ENCODE measurements at regions not wholly inside any gene's neighbourhood (a gene's known extent, or its start where the extent isn't known, plus 50 kb on each side); places are given as distances from the start of the nearest gene placed in this dataset.

DNA sequence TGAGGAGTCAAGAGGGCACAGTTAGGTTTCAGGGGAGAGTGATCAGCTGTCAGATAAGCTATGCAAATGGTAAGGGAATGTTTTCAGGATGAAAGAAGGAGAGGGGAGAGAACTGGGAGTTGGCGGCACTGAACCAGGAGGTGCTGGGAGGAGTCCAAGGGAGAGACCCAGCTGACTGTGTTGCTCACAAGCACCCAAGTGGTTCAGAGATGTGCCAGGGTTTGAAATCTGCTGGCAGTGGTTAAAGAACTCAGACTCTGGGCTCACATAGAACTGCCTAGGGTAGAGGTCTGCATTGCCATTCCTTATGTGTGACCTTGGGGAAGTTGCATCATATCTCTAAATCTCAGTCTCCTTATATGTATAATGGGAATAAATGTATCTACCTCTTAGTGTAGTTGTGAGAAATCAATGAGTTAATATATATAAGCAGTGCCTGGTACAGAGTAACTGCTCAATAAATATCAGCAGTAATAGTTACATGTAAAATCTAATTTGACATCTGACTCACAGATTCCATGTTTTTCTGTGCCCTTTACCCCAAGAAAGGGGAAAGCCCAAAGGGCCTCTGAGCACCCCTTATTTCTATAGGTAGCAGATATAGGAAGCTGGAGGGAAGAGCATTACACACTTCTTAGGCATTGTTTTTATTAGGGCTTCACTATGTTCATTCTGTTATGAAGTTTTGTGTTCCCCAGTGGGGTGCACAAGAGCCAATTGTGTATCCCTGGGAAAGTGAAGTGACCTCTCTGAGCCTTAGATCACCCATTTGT lies 66.9 kb upstream of the SESN3 start:
- no peak overlapping the region for H3K4me3 ChIP-seq (ENCODE audit: low read depth, low read length)
- TF ChIP-seq, protein P1, sequence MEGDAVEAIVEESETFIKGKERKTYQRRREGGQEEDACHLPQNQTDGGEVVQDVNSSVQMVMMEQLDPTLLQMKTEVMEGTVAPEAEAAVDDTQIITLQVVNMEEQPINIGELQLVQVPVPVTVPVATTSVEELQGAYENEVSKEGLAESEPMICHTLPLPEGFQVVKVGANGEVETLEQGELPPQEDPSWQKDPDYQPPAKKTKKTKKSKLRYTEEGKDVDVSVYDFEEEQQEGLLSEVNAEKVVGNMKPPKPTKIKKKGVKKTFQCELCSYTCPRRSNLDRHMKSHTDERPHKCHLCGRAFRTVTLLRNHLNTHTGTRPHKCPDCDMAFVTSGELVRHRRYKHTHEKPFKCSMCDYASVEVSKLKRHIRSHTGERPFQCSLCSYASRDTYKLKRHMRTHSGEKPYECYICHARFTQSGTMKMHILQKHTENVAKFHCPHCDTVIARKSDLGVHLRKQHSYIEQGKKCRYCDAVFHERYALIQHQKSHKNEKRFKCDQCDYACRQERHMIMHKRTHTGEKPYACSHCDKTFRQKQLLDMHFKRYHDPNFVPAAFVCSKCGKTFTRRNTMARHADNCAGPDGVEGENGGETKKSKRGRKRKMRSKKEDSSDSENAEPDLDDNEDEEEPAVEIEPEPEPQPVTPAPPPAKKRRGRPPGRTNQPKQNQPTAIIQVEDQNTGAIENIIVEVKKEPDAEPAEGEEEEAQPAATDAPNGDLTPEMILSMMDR (IDR thresholded peaks at IDR 0.05; ENCODE audit: borderline replicate concordance, insufficient read depth, low read depth, low read length), result no peak

DNA sequence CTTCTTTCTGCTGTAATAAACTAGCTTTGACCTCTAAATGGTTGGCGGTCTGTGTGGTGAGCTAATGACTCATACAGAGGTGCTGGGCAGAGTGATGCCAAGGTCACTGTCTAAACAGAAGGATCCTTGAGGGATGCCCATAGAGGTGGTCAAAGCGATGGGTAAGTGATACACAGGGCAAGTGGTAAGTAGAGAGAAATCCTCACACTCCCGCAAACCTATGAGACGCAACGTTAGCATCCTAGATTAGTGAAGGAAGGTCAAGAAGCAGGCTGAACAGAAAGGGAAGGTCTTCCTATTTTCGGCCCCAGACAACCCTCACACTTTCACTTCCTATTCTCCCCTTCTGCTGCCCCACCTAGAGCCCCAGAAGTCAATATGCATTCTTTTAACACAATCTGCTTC lies 65.6 kb upstream of the SESN3 start:
- TF ChIP-seq, protein P1 (IDR thresholded peaks at IDR 0.05; ENCODE audit: borderline replicate concordance, insufficient read depth, low read depth, low read length), result no peak
- peak overlapping the region; percentile 27 for H3K4me3 ChIP-seq (ENCODE audit: low read depth, low read length)

DNA sequence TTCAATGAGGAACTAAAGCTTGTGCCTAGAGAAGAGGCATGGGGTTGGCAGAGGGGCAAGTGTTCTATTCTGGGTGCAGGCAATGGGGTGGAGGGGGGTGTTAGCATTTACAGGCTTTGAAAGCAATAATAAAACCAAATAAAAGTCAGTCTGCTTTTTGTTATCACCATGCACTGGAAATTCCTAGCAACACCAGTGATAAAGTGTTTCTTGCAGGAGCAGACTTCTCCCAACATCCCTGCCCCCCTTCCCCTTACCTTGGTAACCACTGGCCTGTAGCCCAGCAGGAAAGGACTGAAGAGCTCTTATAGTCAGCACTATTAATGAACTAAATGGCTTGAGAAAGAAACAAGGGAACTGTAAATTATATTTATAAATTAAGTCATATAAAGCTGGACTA lies 65.2 kb upstream of the SESN3 start:
- H3K4me3 ChIP-seq (ENCODE audit: low read depth, low read length), result no peak overlapping the region
- TF ChIP-seq, protein P1 (IDR thresholded peaks at IDR 0.05; ENCODE audit: borderline replicate concordance, insufficient read depth, low read depth, low read length), result no peak

DNA sequence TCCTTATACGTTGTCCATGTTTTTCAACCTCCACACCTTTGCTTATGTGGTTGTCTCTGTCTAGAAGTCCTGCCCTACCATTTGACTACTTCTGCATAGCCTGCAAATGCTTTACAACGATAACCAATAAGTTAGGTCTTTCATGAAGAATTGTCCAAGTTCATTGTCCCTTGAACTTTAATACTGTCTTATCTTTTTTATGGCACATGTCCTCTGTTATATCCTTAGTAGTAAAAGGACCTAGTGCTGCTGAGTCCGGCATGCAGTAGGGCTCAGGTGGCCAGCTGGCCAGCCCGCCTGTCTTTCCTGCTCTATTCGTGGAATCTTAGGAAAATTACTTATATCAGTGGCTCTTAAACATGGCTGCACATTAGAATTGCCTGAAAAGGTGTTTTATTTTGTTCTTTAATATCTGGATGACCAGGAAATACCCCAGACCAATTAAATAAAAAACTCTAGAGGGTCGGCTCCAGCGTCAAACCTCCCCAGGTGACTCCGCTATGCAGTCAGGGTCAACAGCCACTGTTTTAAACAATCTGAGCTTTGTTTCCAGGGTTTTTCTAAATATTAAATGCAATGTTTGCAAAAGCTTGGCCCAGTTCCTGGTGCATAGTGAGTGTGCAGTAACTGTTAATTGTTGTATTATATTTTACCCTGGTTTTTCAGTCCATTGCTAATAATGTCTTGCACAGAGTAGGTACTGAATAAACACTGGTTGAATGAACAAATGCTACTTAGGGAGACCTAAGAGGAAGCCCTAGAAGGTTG lies 64.6 kb upstream of the SESN3 start:
- H3K4me3 ChIP-seq (ENCODE audit: low read depth, low read length), result no peak overlapping the region
- TF ChIP-seq, protein P1 (IDR thresholded peaks at IDR 0.05; ENCODE audit: borderline replicate concordance, insufficient read depth, low read depth, low read length), result no peak

DNA sequence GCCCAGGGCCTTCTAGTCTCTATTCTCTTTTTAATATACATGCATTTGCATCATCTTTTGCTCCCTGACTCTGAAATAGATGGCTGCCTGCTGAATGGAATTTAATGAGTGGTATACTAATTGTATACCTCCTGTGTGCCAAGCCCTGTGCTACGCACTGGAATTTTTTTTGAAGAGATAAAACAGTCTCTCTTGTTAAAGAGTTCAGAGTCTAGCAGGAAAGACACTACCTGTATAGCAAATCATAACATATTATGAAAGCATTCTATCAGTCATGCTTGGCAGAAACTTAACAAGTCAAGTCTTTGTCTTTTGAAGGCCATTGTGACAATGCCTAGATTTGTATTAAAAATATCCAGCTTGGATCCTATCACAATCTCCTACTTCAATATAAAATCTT lies 63.7 kb upstream of the SESN3 start:
- TF ChIP-seq, protein P1 (IDR thresholded peaks at IDR 0.05; ENCODE audit: borderline replicate concordance, insufficient read depth, low read depth, low read length), result no peak
- no peak overlapping the region for H3K4me3 ChIP-seq (ENCODE audit: low read depth, low read length)

DNA sequence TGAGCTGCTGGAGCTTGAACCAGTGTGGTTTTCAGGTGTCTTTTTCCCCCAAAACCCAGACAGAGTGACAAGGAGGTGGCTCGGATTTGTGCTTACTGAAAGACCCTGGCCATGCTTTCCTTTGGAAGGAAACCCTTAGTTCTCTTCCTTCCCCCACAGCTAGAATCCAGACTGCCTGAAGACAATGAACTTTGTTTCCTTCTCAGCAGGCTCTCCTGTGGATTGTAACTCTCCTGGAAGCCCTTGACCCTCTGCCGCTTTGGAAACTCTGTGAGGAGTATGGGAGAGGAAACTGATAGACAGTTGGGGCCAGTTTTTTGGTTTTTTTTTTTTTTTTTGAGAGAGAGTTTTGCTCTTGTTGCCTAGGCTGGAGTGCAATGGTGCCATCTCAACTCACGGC lies 62.1 kb upstream of the SESN3 start:
- H3K4me3 ChIP-seq (ENCODE audit: low read depth, low read length), result no peak overlapping the region
- TF ChIP-seq, protein P1 (IDR thresholded peaks at IDR 0.05; ENCODE audit: borderline replicate concordance, insufficient read depth, low read depth, low read length), result no peak

DNA sequence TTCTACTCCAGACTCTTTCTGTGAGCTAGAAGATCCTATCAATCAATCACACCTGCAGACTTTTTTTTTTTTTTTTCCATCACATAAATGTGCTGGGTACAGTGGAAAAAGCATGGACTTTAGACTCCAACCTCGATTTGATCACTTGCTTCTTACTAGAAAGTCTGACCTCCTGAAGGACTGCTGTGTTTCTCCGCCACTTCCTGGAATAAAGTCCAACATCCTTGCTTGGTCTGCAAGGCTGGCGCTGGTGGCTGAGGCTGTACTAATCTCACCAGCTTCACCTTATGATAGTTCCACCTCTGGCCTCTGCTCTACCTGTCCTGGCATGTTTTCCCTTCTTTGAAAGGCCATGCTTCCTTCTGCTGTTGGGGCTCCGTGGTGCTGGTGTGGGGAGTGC lies 60.9 kb upstream of the SESN3 start:
- H3K4me3 ChIP-seq (ENCODE audit: low read depth, low read length), result no peak overlapping the region
- TF ChIP-seq, protein P1 (IDR thresholded peaks at IDR 0.05; ENCODE audit: borderline replicate concordance, insufficient read depth, low read depth, low read length), result no peak

Measured in GM12875 (cell line).